ENCODE measurements at regions not wholly inside any gene's neighbourhood (a gene's known extent, or its start where the extent isn't known, plus 50 kb on each side); places are given as distances from the start of the nearest gene placed in this dataset.

- ATAC-seq (no peak), DNase-seq (no peak), FAIRE-seq (no peak)
- Histone ChIP-seq H3K9me3 (no peaks in the 10 kb centered on the region), H3K4me3 (no peak overlapping the region), H3K36me3 (no peaks in the 10 kb centered on the region), H3K27me3 (no peaks in the 10 kb centered on the region), H3K27ac (no peak overlapping the region), H3K4me1 (no peaks in the 10 kb centered on the region)
- 77 to 94% methylated on average over 14 of the region's 14 CpGs for WGBS, 2 donors
- intact Hi-C loops (cut with DNase I), result no loop called here
- TF ChIP-seq, protein P1, sequence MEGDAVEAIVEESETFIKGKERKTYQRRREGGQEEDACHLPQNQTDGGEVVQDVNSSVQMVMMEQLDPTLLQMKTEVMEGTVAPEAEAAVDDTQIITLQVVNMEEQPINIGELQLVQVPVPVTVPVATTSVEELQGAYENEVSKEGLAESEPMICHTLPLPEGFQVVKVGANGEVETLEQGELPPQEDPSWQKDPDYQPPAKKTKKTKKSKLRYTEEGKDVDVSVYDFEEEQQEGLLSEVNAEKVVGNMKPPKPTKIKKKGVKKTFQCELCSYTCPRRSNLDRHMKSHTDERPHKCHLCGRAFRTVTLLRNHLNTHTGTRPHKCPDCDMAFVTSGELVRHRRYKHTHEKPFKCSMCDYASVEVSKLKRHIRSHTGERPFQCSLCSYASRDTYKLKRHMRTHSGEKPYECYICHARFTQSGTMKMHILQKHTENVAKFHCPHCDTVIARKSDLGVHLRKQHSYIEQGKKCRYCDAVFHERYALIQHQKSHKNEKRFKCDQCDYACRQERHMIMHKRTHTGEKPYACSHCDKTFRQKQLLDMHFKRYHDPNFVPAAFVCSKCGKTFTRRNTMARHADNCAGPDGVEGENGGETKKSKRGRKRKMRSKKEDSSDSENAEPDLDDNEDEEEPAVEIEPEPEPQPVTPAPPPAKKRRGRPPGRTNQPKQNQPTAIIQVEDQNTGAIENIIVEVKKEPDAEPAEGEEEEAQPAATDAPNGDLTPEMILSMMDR (IDR thresholded peaks at IDR 0.05), result no peak
Observed at GRCh38 chr18:3350021-3350420, 88.1 kb downstream of the MYL12B start.

GRCh38 chr18:3350566-3351527 lies 88.9 kb downstream of the MYL12B start:
- WGBS, 2 donors, result 67 to 74% methylated on average over 11 of the region's 11 CpGs
- H3K27ac ChIP-seq, result no peak overlapping the region

DNA sequence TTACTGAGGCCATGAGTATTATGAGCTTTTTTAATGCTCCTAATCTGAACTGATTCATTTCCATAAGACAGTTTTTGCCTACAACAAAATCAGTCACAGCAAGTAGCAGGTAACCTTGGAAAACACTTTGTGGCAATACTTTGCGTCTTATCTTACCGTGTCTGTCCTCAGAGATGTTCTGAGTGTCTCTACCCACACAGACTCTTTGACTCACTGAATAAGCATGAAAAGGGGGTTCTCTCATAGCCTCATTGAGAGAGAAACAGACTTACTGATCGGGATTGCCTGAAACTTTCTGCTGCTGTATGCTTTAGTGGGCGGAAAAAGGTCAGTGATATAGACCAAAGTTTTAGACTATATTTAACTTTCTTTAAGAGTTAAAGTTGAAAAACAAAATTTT lies 92.6 kb downstream of the MYL12B start:
- Histone ChIP-seq H3K4me1 (no peaks in the 10 kb centered on the region), H3K36me3 (no peaks in the 10 kb centered on the region), H3K4me3 (no peak overlapping the region), H3K27ac (no peak overlapping the region), H3K27me3 (no peaks in the 10 kb centered on the region), H3K9me3 (no peaks in the 10 kb centered on the region)
- intact Hi-C loops (cut with DNase I), result no loop called here
- DNase-seq, result no peak
- ATAC-seq, result no peak
- no peak for FAIRE-seq
- WGBS, 2 donors, result 58 to 95% methylated on average over 4 of the region's 4 CpGs
- TF ChIP-seq, protein P1 (IDR thresholded peaks at IDR 0.05), result no peak

More at GRCh38 chr18:3350566-3351527, 88.9 kb downstream of the MYL12B start:
- ATAC-seq (no peak), FAIRE-seq (no peak), DNase-seq (no peak)
- Histone ChIP-seq H3K4me1 (no peaks in the 10 kb centered on the region), H3K9me3 (no peaks in the 10 kb centered on the region), H3K4me3 (no peak overlapping the region), H3K36me3 (no peaks in the 10 kb centered on the region), H3K27me3 (no peaks in the 10 kb centered on the region)
- intact Hi-C loops (cut with DNase I), result no loop called here
- TF ChIP-seq, protein P1 (IDR thresholded peaks at IDR 0.05), result no peak

- Histone ChIP-seq H3K9me3 (no peaks in the 10 kb centered on the region), H3K36me3 (no peaks in the 10 kb centered on the region), H3K4me3 (no peak overlapping the region), H3K27ac (no peak overlapping the region), H3K27me3 (no peaks in the 10 kb centered on the region), H3K4me1 (no peaks in the 10 kb centered on the region)
- ATAC-seq (no peak), FAIRE-seq (no peak), DNase-seq (no peak)
- 63 to 79% methylated on average over 4 of the region's 4 CpGs for WGBS, 2 donors
- TF ChIP-seq, protein P1 (IDR thresholded peaks at IDR 0.05), result no peak
- intact Hi-C loops (cut with DNase I), result no loop called here
Observed at GRCh38 chr18:3356614-3357013, 93.4 kb upstream of the TGIF1 start.

DNA sequence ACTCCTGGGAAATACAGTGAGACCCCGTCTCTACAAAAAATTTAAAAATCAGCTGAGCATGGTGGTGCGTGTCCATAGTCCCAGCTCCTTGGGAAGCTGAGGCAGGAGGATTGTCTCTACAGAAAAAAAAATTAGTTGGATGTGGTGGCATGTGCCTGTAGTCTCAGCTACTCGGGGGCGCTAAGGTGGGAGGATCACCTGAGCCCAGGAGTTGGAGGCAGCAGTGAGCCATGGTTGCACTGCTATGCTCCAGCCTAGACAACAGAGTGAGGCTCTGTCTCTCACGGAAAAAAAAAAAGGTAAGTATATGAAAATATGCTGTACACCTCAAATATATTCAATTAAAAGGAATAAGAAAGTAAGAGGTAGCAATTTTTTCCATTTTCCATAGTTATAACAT lies 92.5 kb upstream of the TGIF1 start:
- FAIRE-seq, result no peak
- ATAC-seq, result no peak
- 77 to 80% methylated on average over 5 of the region's 5 CpGs for WGBS, 2 donors
- H3K27me3 ChIP-seq, result no peaks in the 10 kb centered on the region
- TF ChIP-seq, protein P1 (IDR thresholded peaks at IDR 0.05), result no peak
- H3K4me1 ChIP-seq, result no peaks in the 10 kb centered on the region
- H3K36me3 ChIP-seq, result no peaks in the 10 kb centered on the region
- intact Hi-C loops (cut with DNase I), result no loop called here
- DNase-seq, result no peak
- H3K9me3 ChIP-seq, result no peaks in the 10 kb centered on the region
- no peak overlapping the region for H3K27ac ChIP-seq
- no peak overlapping the region for H3K4me3 ChIP-seq

Data from pancreas (tissue), 10 donors.